Suprapubic skin (tissue), 4 donors: ENCODE measurements at regions not wholly inside any gene's neighbourhood (a gene's known extent, or its start where the extent isn't known, plus 50 kb on each side); places are given as distances from the start of the nearest gene placed in this dataset.
"Not testable (repeated sequence)": the region's sequence is repeated elsewhere in the genome, so short reads cannot be mapped to it uniquely, and the experiment has no call there.

Experiments used
- DNase-seq, 2 donors: peaks; one replicate each; pipeline ENCODE4 v3.0.0-alpha.2; 2019; ENCODE audit warnings: low spot score in 2 of 2
- H3K27ac ChIP-seq: fragments of 200-600 bp; sonication (generic); one replicate; pipeline ENCODE4 v1.5.1; 2019
- H3K27me3 ChIP-seq: fragments of 200-600 bp; sonication (generic); one replicate; pipeline ENCODE4 v1.5.1; 2019
- H3K36me3 ChIP-seq: fragments of 200-600 bp; sonication (generic); one replicate; pipeline ENCODE4 v1.5.1; 2019
- H3K4me1 ChIP-seq: fragments of 200-600 bp; sonication (generic); one replicate; pipeline ENCODE4 v1.5.1; 2019
- H3K4me3 ChIP-seq: fragments of 200-600 bp; sonication (generic); one replicate; pipeline ENCODE4 v1.5.1; 2019; ENCODE audit warnings: mild to moderate bottlenecking
- H3K9me3 ChIP-seq: fragments of 200-600 bp; sonication (generic); one replicate; pipeline ENCODE4 v1.5.1; 2019
- WGBS: methylation state at CpG from one replicate; pipeline ENCODE4 v1.1.5; 2018; 5-methylcytosine and 5-hydroxymethylcytosine counted together
- TF ChIP-seq, protein P1 (sequence below), 2 donors: fragments of 200-600 bp in 1 of 2; fragments of 450-650 bp in 1 of 2; sonication (generic) in 1 of 2; IDR thresholded peaks; one replicate each; pipeline ENCODE4 v1.5.1; 2016 to 2019; ENCODE audit warnings: antibody characterized with exemption in 2 of 2, mild to moderate bottlenecking in 1 of 2, moderate library complexity in 1 of 2

DNA sequence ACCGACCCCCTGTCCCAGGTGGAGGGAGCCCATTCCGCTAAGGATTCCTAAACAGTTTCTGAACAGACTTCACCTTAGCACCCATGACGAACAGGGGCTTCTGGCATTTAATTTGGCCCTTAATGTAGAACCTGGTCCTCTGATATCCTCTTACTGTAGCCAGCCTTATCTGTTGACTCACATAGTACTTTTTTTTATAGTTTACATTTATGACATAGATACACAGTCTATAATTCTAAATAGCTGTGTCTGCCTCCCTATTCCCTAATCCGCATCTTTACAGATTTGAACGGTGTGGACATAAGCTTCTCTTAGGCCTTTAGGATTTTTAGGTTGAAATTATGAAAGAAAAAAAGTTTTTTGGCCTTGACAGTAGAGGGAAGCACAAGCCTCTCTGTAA lies 104.9 kb downstream of the TBC1D26 start:
- H3K36me3 ChIP-seq, H3K9me3 ChIP-seq: not testable (repeated sequence)
- 92% methylated on average over 5 of the region's 5 CpGs for WGBS

DNA sequence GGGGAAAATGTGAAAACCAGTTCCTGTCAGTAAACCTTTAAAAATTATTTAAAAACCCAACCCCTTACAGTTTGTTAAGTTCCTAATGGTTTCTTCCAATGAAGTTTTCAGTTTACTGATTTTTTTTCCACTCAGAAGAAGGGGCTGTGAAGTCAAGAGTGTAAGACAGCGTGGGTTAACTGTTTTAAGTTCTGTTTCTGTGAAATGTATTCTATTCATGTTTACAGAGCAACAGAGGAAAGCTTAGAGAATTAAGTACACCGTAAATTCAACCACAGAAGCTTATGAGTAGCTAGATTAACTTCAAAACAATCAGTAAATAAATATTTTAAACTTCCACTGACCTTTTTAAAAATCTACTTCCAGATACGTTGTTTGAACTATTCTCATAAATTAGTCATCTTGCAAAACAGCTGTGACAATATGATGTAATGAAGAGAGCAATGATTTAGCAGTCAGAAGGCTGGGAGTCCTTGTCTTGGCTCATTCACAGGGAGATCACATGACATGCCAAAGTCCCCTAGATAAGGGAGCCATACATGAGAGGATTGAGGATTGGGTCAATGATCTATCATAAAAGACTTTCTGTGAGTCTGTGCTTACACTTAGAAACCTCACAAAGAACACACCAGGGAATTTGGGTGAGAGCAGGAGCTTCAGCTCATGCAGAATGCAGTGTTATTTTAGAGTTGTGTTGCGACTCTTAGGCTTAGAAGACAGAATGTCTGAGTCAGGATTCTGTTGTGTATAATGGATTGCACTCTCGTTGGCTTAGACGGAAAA lies 97.3 kb upstream of the ADORA2B start:
- H3K4me1 ChIP-seq, H3K9me3 ChIP-seq, H3K4me3 ChIP-seq, H3K27ac ChIP-seq, DNase-seq, H3K36me3 ChIP-seq, H3K27me3 ChIP-seq: not testable (repeated sequence)
- WGBS, result 70% methylated on average over 3 of the region's 6 CpGs

More for the DNA sequence above, 104.9 kb downstream of the TBC1D26 start:
- not testable (repeated sequence) for DNase-seq, H3K27me3 ChIP-seq, H3K27ac ChIP-seq, H3K4me3 ChIP-seq, H3K4me1 ChIP-seq

DNA sequence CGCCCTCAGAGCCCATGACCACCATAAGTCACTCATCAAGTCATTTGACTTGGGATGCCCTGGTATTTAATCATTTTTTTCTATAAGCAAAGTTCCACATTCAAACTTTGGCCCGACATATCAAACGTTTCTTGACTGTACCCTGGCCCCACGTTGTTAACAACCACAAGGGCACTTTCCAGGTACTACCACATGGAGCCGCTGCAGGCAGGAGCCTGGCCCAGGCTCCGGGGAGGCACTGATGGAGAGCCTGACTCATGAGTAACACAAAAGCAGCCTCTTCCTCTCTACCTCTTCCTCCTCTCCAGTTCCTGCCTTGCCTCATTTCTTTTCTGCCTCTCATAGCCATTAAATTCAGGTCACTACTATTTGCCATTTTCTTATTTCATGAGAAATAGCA lies 95.9 kb upstream of the ADORA2B start:
- not testable (repeated sequence) for H3K27ac ChIP-seq, H3K9me3 ChIP-seq, H3K4me1 ChIP-seq, H3K27me3 ChIP-seq, DNase-seq, H3K4me3 ChIP-seq, H3K36me3 ChIP-seq
- TF ChIP-seq, protein P1, sequence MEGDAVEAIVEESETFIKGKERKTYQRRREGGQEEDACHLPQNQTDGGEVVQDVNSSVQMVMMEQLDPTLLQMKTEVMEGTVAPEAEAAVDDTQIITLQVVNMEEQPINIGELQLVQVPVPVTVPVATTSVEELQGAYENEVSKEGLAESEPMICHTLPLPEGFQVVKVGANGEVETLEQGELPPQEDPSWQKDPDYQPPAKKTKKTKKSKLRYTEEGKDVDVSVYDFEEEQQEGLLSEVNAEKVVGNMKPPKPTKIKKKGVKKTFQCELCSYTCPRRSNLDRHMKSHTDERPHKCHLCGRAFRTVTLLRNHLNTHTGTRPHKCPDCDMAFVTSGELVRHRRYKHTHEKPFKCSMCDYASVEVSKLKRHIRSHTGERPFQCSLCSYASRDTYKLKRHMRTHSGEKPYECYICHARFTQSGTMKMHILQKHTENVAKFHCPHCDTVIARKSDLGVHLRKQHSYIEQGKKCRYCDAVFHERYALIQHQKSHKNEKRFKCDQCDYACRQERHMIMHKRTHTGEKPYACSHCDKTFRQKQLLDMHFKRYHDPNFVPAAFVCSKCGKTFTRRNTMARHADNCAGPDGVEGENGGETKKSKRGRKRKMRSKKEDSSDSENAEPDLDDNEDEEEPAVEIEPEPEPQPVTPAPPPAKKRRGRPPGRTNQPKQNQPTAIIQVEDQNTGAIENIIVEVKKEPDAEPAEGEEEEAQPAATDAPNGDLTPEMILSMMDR (IDR thresholded peaks at IDR 0.05), result peak; percentile 28 to 34
- 34% methylated on average over 6 of the region's 6 CpGs for WGBS

DNA sequence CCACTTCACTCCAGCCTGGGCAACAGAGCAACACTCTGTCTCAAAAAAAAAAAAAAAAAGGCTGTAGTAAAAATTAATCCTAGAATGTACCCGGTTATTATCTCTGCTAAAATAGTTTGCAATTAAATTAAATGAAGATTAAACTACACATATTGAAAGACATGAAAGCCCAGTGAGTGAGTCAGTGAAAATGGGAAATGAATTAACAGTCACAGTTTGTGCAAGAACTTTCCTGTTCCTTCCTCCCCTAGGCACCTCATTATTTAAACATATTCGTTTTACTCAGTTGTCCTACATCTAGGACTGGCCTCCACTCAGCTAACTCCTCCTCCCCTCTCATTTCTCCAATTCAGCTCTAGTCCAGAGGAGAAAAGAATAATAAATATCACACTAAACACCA lies 94.9 kb upstream of the ADORA2B start:
- not testable (repeated sequence) for H3K27me3 ChIP-seq, H3K4me1 ChIP-seq, DNase-seq, H3K9me3 ChIP-seq, H3K4me3 ChIP-seq, H3K36me3 ChIP-seq, H3K27ac ChIP-seq
- 64% methylated on average over 2 of the region's 2 CpGs for WGBS

DNA sequence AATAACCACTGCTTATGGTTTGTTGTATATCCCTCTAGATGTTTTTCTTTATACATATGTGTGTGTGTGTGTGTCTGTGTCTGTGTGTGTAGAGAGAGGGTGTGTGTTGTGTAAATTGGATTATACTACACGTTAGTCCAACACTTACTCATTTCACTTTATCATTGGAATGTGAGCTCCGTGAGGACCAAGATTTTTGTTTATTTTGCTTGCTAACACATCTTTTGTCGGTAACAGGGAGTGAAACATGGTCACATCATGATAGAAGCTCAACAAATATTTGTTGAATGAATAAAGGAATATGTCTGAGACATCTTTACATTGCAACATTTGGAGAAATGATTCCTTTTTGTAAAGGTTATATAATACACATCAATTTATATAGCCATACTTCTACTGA lies 94.2 kb upstream of the ADORA2B start:
- not testable (repeated sequence) for H3K27me3 ChIP-seq, H3K9me3 ChIP-seq, H3K27ac ChIP-seq, DNase-seq, H3K4me3 ChIP-seq, H3K4me1 ChIP-seq, H3K36me3 ChIP-seq
- 84% methylated on average over 3 of the region's 3 CpGs for WGBS

DNA sequence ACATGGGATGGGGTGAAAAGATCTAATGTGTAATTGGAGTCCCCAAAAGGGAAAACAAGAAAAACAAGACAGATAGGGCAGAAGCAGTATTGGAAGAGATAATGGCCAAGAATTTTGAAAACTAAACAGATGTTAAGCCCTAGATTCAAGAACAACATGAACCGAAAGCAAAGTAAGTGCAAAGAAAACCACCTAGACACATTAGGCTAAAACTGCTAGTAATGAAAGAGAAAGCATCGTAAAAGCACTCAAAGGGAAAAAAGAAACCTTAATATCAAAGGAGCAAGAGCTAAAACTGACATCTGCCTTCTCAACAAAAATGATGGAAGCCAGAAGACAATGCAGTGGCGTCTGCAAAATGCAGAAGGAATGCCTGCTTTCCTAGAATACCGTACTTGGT lies 92.1 kb upstream of the ADORA2B start:
- H3K4me1 ChIP-seq, H3K27me3 ChIP-seq, H3K9me3 ChIP-seq, DNase-seq, H3K4me3 ChIP-seq, H3K27ac ChIP-seq, H3K36me3 ChIP-seq: not testable (repeated sequence)
- no CpG with 5 or more reads among the region's 4 CpGs for WGBS

DNA sequence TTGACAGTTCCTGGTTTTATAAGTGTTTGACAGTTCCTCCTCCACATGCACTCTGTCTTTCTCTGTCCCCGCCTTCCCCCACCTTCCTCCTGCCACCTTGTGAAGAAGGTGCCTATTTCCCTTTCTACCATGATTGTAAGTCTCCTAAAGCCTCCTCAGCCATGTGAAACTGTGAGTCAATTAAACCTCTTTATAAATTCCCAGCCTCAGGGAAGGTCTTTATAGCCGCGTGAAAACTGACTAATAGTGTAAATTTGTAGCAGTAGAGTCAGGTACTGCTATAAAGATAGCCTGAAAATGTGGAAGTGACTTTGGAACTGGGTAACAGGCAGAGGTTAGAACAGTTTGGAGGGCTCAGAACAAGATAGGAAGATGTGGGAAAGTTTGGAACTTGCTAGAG lies 88.7 kb upstream of the ADORA2B start:
- H3K27ac ChIP-seq, H3K4me3 ChIP-seq, DNase-seq, H3K36me3 ChIP-seq, H3K9me3 ChIP-seq, H3K27me3 ChIP-seq, H3K4me1 ChIP-seq: not testable (repeated sequence)
- WGBS, result 100% methylated on average over 1 of the region's 3 CpGs

DNA sequence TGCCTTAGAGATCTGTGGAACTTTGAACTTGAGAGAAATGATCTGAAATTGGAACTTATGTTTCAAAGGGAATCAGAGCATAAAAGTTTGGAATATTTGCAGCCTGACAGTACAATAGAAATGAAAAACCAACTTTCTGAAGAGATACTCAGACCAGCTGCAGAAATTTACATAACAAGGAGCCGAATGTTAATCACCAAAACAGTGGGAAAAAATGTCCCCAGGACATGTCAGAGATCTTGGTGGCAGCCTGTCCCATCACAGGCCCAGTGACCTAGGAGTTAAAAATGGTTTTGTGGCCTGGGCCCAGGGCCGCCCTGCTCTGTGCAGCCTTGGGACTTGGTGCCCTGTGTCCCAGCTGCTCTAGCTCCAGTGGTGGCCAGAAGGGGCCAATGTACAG lies 88.2 kb upstream of the ADORA2B start:
- H3K9me3 ChIP-seq, H3K4me1 ChIP-seq, H3K27me3 ChIP-seq, H3K27ac ChIP-seq, DNase-seq, H3K4me3 ChIP-seq, H3K36me3 ChIP-seq: not testable (repeated sequence)
- WGBS, result 76% methylated on average over 2 of the region's 2 CpGs

DNA sequence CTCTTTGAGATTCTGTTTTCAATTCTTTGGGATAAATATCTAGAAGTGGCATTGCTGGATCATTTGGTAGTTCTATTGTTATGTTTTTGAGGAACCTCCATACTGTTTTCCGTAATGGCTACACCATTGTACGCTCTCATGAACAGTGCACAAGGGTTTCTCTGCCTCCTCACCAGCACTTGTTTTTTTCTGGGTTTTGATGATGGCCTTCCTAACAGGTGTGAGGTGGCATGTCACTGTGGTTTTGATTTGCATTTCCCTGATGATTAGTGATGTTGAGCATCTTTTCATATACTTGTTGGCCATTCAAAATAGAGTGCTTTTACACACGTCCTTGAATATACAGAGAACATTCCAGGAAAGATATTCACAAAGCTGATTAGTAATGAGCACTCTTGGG lies 86.8 kb upstream of the ADORA2B start:
- not testable (repeated sequence) for H3K27ac ChIP-seq, H3K9me3 ChIP-seq, DNase-seq, H3K27me3 ChIP-seq, H3K36me3 ChIP-seq, H3K4me1 ChIP-seq, H3K4me3 ChIP-seq
- WGBS, result 85% methylated on average over 3 of the region's 3 CpGs

DNA sequence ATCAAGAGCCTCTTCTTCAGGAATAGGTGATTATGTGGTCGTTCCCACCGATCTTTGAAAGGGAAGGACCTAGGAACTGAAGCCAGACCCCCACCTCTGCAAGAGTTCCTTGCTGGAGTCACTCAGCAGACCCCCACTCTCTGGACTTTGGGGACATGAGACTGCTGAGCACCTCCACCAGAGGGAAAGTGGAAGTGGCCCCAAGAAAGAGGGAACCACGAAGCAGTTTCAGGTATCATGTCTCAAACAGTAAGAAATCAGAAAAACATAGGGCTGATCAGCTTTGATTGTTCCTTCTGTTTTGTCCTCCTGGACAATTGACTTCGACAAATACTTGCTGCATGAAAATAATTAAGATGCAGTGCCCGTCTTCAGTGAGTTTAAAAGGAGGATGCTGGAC lies 84.2 kb upstream of the ADORA2B start:
- not testable (repeated sequence) for H3K36me3 ChIP-seq, H3K4me1 ChIP-seq, H3K27me3 ChIP-seq, H3K4me3 ChIP-seq, H3K9me3 ChIP-seq, H3K27ac ChIP-seq, DNase-seq
- WGBS, result 92% methylated on average over 5 of the region's 5 CpGs

DNA sequence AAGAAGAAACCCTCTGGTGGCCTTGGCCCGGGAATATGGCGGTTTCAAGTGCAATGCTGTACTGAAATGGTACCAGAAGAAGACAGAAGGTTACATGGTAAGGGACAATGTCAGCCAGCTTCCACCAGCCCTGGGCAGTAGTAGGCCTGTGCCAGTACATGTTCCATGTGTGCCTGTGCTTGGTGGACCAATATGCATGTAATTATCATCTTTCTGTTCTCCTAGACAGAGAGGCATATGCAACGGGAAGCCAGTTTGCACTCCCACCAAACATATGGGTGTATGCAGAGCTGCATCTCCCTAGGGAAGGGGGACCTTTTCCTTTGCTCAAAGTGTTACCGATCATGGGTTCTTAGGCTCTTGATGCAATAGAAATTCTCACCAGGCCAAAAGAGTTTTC lies 80.9 kb upstream of the ADORA2B start:
- not testable (repeated sequence) for H3K4me1 ChIP-seq, H3K9me3 ChIP-seq, DNase-seq, H3K27me3 ChIP-seq, H3K4me3 ChIP-seq, H3K36me3 ChIP-seq, H3K27ac ChIP-seq
- WGBS, result 78% methylated on average over 4 of the region's 4 CpGs

DNA sequence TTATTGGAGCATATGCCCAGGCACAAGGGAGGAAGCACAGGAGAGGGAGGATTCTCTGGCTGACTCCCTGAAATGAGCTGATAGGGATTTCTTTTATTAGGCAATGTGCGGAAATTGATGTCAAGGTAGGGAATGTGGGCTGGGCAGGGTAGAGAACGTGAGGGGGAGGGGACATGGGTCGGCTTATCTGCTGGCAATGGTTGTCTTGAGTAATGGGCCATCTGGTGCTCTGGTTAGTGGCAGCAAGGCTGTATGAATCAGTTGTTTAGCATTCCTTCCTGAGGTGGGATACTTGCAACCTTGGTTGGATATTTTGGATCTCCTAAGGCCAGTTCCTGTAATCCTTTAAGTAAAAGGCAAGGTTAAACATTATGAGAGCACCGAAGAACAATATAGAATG lies 80.5 kb upstream of the ADORA2B start:
- not testable (repeated sequence) for H3K9me3 ChIP-seq, DNase-seq, H3K36me3 ChIP-seq, H3K27me3 ChIP-seq, H3K4me3 ChIP-seq, H3K4me1 ChIP-seq, H3K27ac ChIP-seq
- 76% methylated on average over 4 of the region's 4 CpGs for WGBS

DNA sequence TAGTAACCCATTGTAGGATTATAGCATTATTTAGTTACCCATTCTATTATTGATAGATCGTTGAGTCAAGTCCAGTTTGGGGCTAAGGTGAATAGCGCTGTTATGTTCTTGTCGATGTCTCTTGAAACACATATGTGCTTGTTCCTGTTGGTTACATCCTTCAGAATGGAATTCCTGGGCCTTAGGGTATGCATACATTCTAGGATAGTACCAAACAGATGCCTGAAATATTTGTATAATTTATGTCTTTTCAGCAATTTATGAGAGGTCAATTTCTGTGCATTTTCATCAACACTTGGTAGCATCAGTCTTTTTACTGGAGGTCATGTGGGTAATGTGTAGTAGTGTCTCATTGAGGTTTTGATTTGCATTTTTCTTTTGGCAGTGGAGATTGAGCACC lies 78.9 kb upstream of the ADORA2B start:
- not testable (repeated sequence) for H3K4me1 ChIP-seq, H3K27me3 ChIP-seq, H3K36me3 ChIP-seq, H3K9me3 ChIP-seq, H3K27ac ChIP-seq, H3K4me3 ChIP-seq, DNase-seq
- WGBS, result 79% methylated on average over 3 of the region's 3 CpGs

DNA sequence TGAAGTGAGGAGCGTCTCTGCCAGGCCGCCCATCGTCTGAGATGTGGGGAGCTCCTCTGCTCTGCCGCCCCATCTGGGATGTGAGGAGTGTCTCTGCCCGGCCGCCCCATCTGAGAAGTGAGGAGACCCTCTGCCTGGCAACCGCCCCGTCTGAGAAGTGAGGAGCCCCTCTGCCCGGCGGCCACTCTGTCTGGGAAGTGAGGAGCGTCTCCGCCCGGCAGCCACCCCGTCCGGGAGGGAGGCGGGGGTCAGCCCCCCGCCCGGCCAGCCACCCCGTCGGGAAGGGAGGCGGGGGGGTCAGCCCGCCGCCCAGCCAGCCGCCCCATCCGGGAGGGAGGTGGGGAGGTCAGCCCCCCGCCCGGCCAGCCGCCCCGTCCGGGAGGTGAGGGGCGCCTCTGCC lies 77.6 kb upstream of the ADORA2B start:
- not testable (repeated sequence) for DNase-seq, H3K27me3 ChIP-seq, H3K9me3 ChIP-seq, H3K36me3 ChIP-seq, H3K4me3 ChIP-seq, H3K4me1 ChIP-seq, H3K27ac ChIP-seq
- WGBS, result 97% methylated on average over 6 of the region's 31 CpGs
